ENCODE measurements at regions not wholly inside any gene's neighbourhood (a gene's known extent, or its start where the extent isn't known, plus 50 kb on each side); places are given as distances from the start of the nearest gene placed in this dataset.

- no peak overlapping the region for H3K9ac ChIP-seq (ENCODE audit: low read length)
- H3K36me3 ChIP-seq (ENCODE audit: low read length): no peaks in the 10 kb centered on the region
- H3K79me2 ChIP-seq (ENCODE audit: insufficient read depth, low read length): no peaks in the 10 kb centered on the region
- H2AFZ ChIP-seq (ENCODE audit: low read depth, low read length, severe bottlenecking): no peak overlapping the region
- TF ChIP-seq EZH2phosphoT487 (conservative IDR thresholded peaks at IDR 0.05; ENCODE audit: low read length): no peak
- TF ChIP-seq CTCF (IDR thresholded peaks at IDR 0.05; ENCODE audit: insufficient read depth, low read length, poor library complexity, severe bottlenecking): no peak
- no peaks in the 10 kb centered on the region for H3K9me3 ChIP-seq (ENCODE audit: insufficient read depth, low read length)
- H3K4me2 ChIP-seq (ENCODE audit: low read depth, low read length, poor library complexity, severe bottlenecking): no peak overlapping the region
- H3K9me2 ChIP-seq (replicated peaks; ENCODE audit: insufficient read depth, low read length): no peaks in the 10 kb centered on the region
- H3K27ac ChIP-seq (ENCODE audit: low read depth, low read length): no peak overlapping the region
- no peaks in the 10 kb centered on the region for H3K27me3 ChIP-seq (ENCODE audit: low read length)
- H3K4me3 ChIP-seq (ENCODE audit: insufficient read depth, low read length, poor library complexity, severe bottlenecking): no peak overlapping the region
- H3F3A ChIP-seq (ENCODE audit: insufficient read depth): no peaks in the 10 kb centered on the region
- H4K20me1 ChIP-seq (ENCODE audit: low read depth, low read length): no peaks in the 10 kb centered on the region
Observed at GRCh38 chr20:40241596-40242343, 447.3 kb downstream of the MAFB start.

GRCh38 chr20:40238511-40238910 is 450.5 kb downstream of the MAFB start:
- Histone ChIP-seq H3K9ac (ENCODE audit: low read length) (no peak overlapping the region), H3K27me3 (ENCODE audit: low read length) (no peaks in the 10 kb centered on the region), H3K4me2 (ENCODE audit: low read depth, low read length, poor library complexity, severe bottlenecking) (no peak overlapping the region), H3K79me2 (ENCODE audit: insufficient read depth, low read length) (no peaks in the 10 kb centered on the region), H3K9me3 (ENCODE audit: insufficient read depth, low read length) (no peaks in the 10 kb centered on the region), H3K36me3 (ENCODE audit: low read length) (no peaks in the 10 kb centered on the region), H3K4me3 (ENCODE audit: insufficient read depth, low read length, poor library complexity, severe bottlenecking) (no peak overlapping the region), H3K27ac (ENCODE audit: low read depth, low read length) (no peak overlapping the region), H4K20me1 (ENCODE audit: low read depth, low read length) (no peaks in the 10 kb centered on the region), H3F3A (ENCODE audit: insufficient read depth) (no peaks in the 10 kb centered on the region), H2AFZ (ENCODE audit: low read depth, low read length, severe bottlenecking) (no peak overlapping the region), H3K9me2 (replicated peaks; ENCODE audit: insufficient read depth, low read length) (no peaks in the 10 kb centered on the region)
- TF ChIP-seq CTCF (IDR thresholded peaks at IDR 0.05; ENCODE audit: insufficient read depth, low read length, poor library complexity, severe bottlenecking) (no peak), EZH2phosphoT487 (conservative IDR thresholded peaks at IDR 0.05; ENCODE audit: low read length) (no peak)

DNA sequence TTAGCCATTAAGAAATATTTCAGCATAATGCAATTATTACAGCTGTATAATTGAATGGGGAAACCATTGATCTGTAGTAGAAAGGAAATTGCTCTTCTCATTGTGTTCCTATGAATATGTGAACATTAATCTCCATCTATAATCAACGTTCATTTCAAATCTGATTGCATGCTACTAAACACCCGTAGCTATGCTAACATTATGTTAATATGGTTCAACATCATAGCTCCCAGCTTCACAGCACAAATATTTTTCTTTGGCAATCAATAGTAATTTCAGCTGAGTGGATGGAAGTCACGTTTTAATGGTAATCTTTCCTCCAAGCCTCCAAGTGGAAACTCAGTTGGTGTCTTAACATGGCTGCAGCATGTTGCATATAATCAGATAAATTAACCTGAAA is 454.4 kb downstream of the MAFB start:
- Histone ChIP-seq H3K27me3 (ENCODE audit: low read length) (no peaks in the 10 kb centered on the region), H3K27ac (ENCODE audit: low read depth, low read length) (no peak overlapping the region), H3F3A (ENCODE audit: insufficient read depth) (no peaks in the 10 kb centered on the region), H2AFZ (ENCODE audit: low read depth, low read length, severe bottlenecking) (no peak overlapping the region), H4K20me1 (ENCODE audit: low read depth, low read length) (no peaks in the 10 kb centered on the region), H3K4me2 (ENCODE audit: low read depth, low read length, poor library complexity, severe bottlenecking) (no peak overlapping the region), H3K9ac (ENCODE audit: low read length) (no peak overlapping the region), H3K4me3 (ENCODE audit: insufficient read depth, low read length, poor library complexity, severe bottlenecking) (no peak overlapping the region), H3K9me2 (replicated peaks; ENCODE audit: insufficient read depth, low read length) (no peaks in the 10 kb centered on the region), H3K36me3 (ENCODE audit: low read length) (no peaks in the 10 kb centered on the region), H3K79me2 (ENCODE audit: insufficient read depth, low read length) (no peaks in the 10 kb centered on the region), H3K9me3 (ENCODE audit: insufficient read depth, low read length) (no peaks in the 10 kb centered on the region)
- no peak for TF ChIP-seq EZH2phosphoT487 (conservative IDR thresholded peaks at IDR 0.05; ENCODE audit: low read length)
- TF ChIP-seq CTCF (IDR thresholded peaks at IDR 0.05; ENCODE audit: insufficient read depth, low read length, poor library complexity, severe bottlenecking): no peak

All from SU-DHL-6 (cell line).